ENCODE measurements at regions not wholly inside any gene's neighbourhood (a gene's known extent, or its start where the extent isn't known, plus 50 kb on each side); places are given as distances from the start of the nearest gene placed in this dataset.
A peak's percentile ranks its signal among the peaks of the same experiment; 100 is the strongest.

DNA sequence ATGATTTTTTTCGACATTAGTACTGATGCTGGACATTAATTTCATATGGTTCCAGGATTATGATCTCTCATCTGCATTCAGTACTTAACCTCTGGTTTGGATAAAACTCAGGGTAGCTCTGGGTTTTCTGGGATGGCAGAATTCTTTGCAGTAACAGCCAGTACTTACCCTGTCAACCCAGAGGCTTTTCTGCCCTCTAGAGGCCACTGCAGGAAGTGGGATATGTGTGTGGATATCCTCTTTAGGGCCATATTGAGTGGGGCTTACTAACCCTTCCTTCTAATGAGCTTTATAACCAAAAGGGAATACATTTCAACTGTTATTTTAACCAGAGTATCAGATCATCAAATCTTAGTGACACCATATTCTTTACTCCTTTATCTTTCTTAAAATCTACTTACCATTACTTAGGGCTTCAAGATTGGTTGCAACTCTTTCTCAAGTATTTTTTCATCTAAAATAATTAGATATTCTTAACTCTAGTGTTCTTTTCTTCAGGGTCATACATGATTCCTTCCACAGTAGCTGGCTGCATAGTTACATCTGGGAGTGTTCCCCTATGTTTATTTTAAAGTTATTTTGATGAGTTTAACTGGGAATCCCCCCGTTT lies 488.0 kb upstream of the STXBP6 start:
- intact Hi-C loops (cut with DNase I; ENCODE audit: low total_unique reads): no loop called here

GRCh38 chr14:25526290-25526689 lies 476.3 kb upstream of the STXBP6 start:
- no peaks in the 10 kb centered on the region for H3K4me1 ChIP-seq
- H3K4me3 ChIP-seq: no peak overlapping the region
- TF ChIP-seq POLR2A (IDR thresholded peaks at IDR 0.05): no peak
- TF ChIP-seq POLR2AphosphoS5 (IDR thresholded peaks at IDR 0.05): no peak
- TF ChIP-seq CTCF (IDR thresholded peaks at IDR 0.05): no peak
- H3K27me3 ChIP-seq: no peaks in the 10 kb centered on the region
- intact Hi-C loops (cut with DNase I; ENCODE audit: low total_unique reads): no loop called here
- H3K36me3 ChIP-seq: no peaks in the 10 kb centered on the region
- no peak for DNase-seq (ENCODE audit: low spot score in 2 of 2)
- no peak overlapping the region for H3K27ac ChIP-seq
- H3K9me3 ChIP-seq: no peaks in the 10 kb centered on the region

More for the DNA sequence above, 488.0 kb upstream of the STXBP6 start:
- Histone ChIP-seq H3K4me1 (no peaks in the 10 kb centered on the region), H3K27me3 (no peaks in the 10 kb centered on the region), H3K27ac (no peak overlapping the region), H3K4me3 (no peak overlapping the region), H3K36me3 (no peaks in the 10 kb centered on the region), H3K9me3 (no peaks in the 10 kb centered on the region)
- DNase-seq (ENCODE audit: low spot score in 2 of 2): no peak
- TF ChIP-seq CTCF (IDR thresholded peaks at IDR 0.05): peak in 1 of 3 donors; percentile 32
- no peak for TF ChIP-seq POLR2A (IDR thresholded peaks at IDR 0.05)

GRCh38 chr14:25522926-25523325 lies 473.0 kb upstream of the STXBP6 start:
- Histone ChIP-seq H3K36me3 (no peaks in the 10 kb centered on the region), H3K9me3 (no peaks in the 10 kb centered on the region), H3K4me1 (no peaks in the 10 kb centered on the region), H3K4me3 (no peak overlapping the region), H3K27me3 (no peaks in the 10 kb centered on the region), H3K27ac (no peak overlapping the region)
- intact Hi-C loops (cut with DNase I; ENCODE audit: low total_unique reads): no loop called here
- TF ChIP-seq CTCF (IDR thresholded peaks at IDR 0.05) (no peak), POLR2AphosphoS5 (IDR thresholded peaks at IDR 0.05) (no peak), POLR2A (IDR thresholded peaks at IDR 0.05) (no peak)
- DNase-seq (ENCODE audit: low spot score in 2 of 2): no peak

GRCh38 chr14:25522116-25522515 lies 472.2 kb upstream of the STXBP6 start:
- no peak for DNase-seq (ENCODE audit: low spot score in 2 of 2)
- Histone ChIP-seq H3K27me3 (no peaks in the 10 kb centered on the region), H3K4me3 (no peak overlapping the region), H3K4me1 (no peaks in the 10 kb centered on the region), H3K36me3 (no peaks in the 10 kb centered on the region), H3K9me3 (no peaks in the 10 kb centered on the region), H3K27ac (no peak overlapping the region)
- intact Hi-C loops (cut with DNase I; ENCODE audit: low total_unique reads): no loop called here
- TF ChIP-seq CTCF (IDR thresholded peaks at IDR 0.05) (no peak), POLR2AphosphoS5 (IDR thresholded peaks at IDR 0.05) (no peak), POLR2A (IDR thresholded peaks at IDR 0.05) (no peak)

- intact Hi-C loops (cut with DNase I; ENCODE audit: low total_unique reads): no loop called here
- no peaks in the 10 kb centered on the region for H3K36me3 ChIP-seq
- no peak overlapping the region for H3K27ac ChIP-seq
- no peak overlapping the region for H3K4me3 ChIP-seq
- no peak for TF ChIP-seq POLR2AphosphoS5 (IDR thresholded peaks at IDR 0.05)
- TF ChIP-seq CTCF (IDR thresholded peaks at IDR 0.05): no peak
- no peak for TF ChIP-seq POLR2A (IDR thresholded peaks at IDR 0.05)
- H3K4me1 ChIP-seq: no peaks in the 10 kb centered on the region
- no peak for DNase-seq (ENCODE audit: low spot score in 2 of 2)
- no peaks in the 10 kb centered on the region for H3K9me3 ChIP-seq
- no peaks in the 10 kb centered on the region for H3K27me3 ChIP-seq
These were observed 471.7 kb upstream of the STXBP6 start for GRCh38 chr14:25521616-25522015.

Data from breast epithelium (tissue), 4 donors.